Kidney epithelial cell (primary cell): ENCODE measurements at regions not wholly inside any gene's neighbourhood (a gene's known extent, or its start where the extent isn't known, plus 50 kb on each side); places are given as distances from the start of the nearest gene placed in this dataset.

Experiments
- DNase-seq: peaks from one replicate; pipeline ENCODE4 v3.0.0-alpha.2; 2010; ENCODE audit warnings: low read depth
- H3K27me3 ChIP-seq: 2 replicates; pipeline ENCODE4 v1.6.0; 2011; ENCODE audit warnings: low read length; ENCODE audit not compliant: control insufficient read depth, insufficient read depth
- H3K36me3 ChIP-seq: 2 replicates; pipeline ENCODE4 v1.5.1; 2011; ENCODE audit warnings: low read length; ENCODE audit not compliant: control insufficient read depth, insufficient read depth
- H3K4me3 ChIP-seq: 2 replicates; pipeline ENCODE4 v1.5.1; 2011; ENCODE audit warnings: low read depth, mild to moderate bottlenecking, control low read depth, low read length
- TF ChIP-seq, protein P1 (sequence below): IDR thresholded peaks from 2 replicates; pipeline ENCODE4 v1.5.1; 2011; ENCODE audit warnings: mild to moderate bottlenecking, moderate library complexity, low read length, control low read depth, inconsistent platforms; ENCODE audit not compliant: insufficient read depth, poor library complexity, severe bottlenecking

DNA sequence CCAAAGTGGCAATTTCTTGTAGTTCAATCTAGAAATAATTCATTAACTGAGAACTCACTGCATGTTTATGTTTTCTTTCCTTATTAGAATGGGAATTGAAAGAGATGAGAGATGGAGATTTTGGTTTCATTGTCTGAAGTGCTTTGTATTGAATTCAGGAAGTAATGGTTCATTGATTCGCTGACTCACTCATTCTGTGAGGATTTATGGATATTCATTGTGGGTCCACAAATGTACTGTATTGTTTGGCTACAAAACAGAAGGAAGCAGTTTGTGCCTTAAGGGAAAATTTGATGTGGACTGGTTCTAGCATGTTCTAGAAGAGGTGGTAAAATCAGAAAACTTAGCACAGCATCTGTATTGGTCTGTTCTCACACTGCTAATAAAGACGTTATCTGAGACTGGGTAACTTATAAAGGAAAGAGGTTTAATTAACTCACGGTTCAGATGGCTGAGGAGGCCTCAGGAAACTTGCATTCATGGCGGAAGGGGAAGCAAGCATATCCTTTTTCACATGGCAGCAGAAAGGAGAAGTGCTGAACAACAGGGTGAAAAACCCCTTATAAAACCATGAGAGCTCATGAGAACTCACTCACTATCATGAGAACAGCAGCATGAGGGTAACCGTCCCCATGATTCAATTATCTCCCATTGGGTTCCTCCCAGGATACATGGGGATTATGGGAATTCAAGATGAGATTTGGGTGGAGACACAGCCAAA is 132.3 kb upstream of the VCX3A start:
- TF ChIP-seq, protein P1, sequence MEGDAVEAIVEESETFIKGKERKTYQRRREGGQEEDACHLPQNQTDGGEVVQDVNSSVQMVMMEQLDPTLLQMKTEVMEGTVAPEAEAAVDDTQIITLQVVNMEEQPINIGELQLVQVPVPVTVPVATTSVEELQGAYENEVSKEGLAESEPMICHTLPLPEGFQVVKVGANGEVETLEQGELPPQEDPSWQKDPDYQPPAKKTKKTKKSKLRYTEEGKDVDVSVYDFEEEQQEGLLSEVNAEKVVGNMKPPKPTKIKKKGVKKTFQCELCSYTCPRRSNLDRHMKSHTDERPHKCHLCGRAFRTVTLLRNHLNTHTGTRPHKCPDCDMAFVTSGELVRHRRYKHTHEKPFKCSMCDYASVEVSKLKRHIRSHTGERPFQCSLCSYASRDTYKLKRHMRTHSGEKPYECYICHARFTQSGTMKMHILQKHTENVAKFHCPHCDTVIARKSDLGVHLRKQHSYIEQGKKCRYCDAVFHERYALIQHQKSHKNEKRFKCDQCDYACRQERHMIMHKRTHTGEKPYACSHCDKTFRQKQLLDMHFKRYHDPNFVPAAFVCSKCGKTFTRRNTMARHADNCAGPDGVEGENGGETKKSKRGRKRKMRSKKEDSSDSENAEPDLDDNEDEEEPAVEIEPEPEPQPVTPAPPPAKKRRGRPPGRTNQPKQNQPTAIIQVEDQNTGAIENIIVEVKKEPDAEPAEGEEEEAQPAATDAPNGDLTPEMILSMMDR, result no peak
- Histone ChIP-seq H3K4me3 (no peak overlapping the region), H3K36me3 (no peaks in the 10 kb centered on the region), H3K27me3 (no peaks in the 10 kb centered on the region)
- no peak for DNase-seq

DNA sequence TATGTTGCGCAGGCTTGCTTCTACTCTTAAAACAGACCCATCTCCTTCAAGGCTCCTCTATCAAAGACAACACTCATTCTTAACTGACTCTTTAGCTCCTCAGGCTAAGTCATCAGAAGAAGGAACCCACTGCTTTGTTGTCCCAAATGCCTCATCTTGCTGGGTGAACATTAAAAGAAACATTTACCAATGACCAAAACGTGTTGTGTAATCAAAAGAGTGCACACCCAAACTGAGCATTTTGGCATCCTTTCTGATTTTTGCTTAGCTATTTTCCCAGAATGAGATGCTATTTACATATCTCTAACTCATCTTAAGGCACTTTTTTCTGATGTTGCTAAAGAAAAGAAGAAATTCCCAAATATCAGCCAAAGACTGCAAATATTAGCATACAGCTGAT is 131.7 kb upstream of the VCX3A start:
- H3K27me3 ChIP-seq, result no peaks in the 10 kb centered on the region
- no peak overlapping the region for H3K4me3 ChIP-seq
- DNase-seq, result no peak
- TF ChIP-seq, protein P1, result no peak
- H3K36me3 ChIP-seq, result no peaks in the 10 kb centered on the region

DNA sequence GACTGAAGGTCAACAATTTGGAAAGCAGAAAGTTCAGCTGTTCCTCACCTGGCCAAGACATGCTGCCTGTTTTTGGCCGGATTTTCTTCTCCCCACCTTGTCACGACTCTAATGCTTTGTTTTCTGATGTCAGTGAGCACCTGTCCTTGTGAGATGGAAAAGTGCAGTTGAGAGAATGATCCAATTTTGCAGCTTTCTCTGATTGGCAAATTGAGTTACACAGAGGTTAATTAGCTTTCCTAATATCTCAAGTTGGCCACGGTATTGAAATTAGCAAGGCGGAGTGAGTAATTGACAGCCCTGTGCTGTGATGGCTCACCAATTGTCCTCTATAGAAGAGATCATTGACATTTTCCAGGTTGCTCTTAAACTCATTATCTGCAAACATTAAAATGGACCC is 126.8 kb upstream of the VCX3A start:
- H3K4me3 ChIP-seq, result no peak overlapping the region
- no peak for DNase-seq
- TF ChIP-seq, protein P1, result no peak

DNA sequence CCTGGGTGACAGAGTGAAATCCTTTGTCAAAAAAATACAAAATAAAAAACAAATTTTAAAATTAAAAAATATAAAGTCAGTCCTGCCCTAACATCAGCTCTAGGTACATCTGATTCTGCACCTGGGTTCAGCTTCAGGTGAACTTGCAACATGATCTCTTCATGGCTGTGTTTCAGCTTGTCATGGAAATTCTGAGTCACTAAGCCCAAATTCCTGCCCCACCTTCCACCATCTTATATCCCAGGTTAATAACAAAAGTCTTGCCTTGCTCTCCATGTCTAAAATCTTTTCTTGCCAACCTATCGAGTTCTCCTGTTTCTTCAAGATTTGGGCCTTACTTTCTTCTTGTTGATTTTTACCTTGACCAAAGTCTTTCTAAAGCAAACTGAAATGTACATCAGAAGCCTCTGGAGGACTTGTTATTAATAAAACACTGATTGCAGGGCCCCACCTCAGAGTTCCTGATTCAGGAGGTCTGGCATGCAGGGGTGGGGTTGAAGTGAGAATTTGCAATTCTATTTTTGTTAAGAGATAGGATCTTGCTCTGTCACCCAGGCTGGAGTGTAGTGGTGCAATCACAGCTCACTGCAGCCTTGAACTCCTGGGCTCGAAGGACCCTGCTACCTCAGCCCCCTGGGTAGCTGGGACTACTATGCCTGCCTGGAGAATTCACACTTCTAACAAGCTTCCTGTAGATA is 125.8 kb upstream of the VCX3A start:
- DNase-seq, result no peak
- no peaks in the 10 kb centered on the region for H3K36me3 ChIP-seq

More for the DNA sequence above, 126.8 kb upstream of the VCX3A start:
- no peaks in the 10 kb centered on the region for H3K36me3 ChIP-seq
- H3K27me3 ChIP-seq, result no peaks in the 10 kb centered on the region

DNA sequence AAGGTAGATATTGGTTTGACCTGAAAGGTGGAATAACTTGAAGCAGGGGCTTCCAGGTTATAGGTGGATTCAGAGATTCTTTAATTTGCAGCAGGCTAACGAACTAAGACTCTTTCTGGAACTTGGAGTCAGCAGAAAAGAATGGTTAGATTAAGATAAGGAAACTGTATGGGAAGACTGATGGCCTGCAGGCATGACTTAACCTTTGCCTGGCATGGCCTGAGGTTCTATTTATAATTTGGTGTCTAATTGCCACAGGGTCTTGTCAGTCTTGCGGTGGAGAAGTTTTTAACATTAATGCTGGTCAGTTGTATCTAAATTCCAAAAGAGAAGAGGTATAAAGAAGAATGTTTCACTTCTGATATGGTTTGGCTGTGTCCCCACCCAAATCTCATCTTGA is 110.3 kb upstream of the VCX3A start:
- no peaks in the 10 kb centered on the region for H3K36me3 ChIP-seq
- no peak for DNase-seq
- TF ChIP-seq, protein P1, result no peak
- H3K4me3 ChIP-seq, result no peak overlapping the region
- H3K27me3 ChIP-seq, result no peaks in the 10 kb centered on the region

More for the DNA sequence above, 125.8 kb upstream of the VCX3A start:
- Histone ChIP-seq H3K4me3 (no peak overlapping the region), H3K27me3 (no peaks in the 10 kb centered on the region)
- TF ChIP-seq, protein P1, result no peak
